OCI-LY1 (cell line): ENCODE measurements at regions not wholly inside any gene's neighbourhood (a gene's known extent, or its start where the extent isn't known, plus 50 kb on each side); places are given as distances from the start of the nearest gene placed in this dataset.

Source experiments
- H2AFZ ChIP-seq: fragments of 200-600 bp; sonication (generic), shearing (Covaris generic); 2 replicates; pipeline ENCODE4 v1.6.0; 2014; ENCODE audit warnings: antibody characterized with exemption, mild to moderate bottlenecking, low read length
- H3F3A ChIP-seq: fragments of 200-600 bp; sonication (generic), shearing (Covaris generic); 2 replicates; pipeline ENCODE4 v1.6.0; 2014; ENCODE audit warnings: mild to moderate bottlenecking, antibody characterized with exemption, low read length, moderate library complexity; ENCODE audit not compliant: insufficient read depth
- H3K27ac ChIP-seq: fragments of 200-600 bp; sonication (generic); 2 replicates; pipeline ENCODE4 v1.5.1; 2014; ENCODE audit warnings: low read length, mixed run types, mild to moderate bottlenecking, low read depth; ENCODE audit not compliant: poor library complexity, severe bottlenecking
- H3K27me3 ChIP-seq: fragments of 200-600 bp; sonication (generic); 2 replicates; pipeline ENCODE4 v1.6.0; 2014; ENCODE audit warnings: antibody characterized with exemption, mild to moderate bottlenecking, low read length, moderate library complexity; ENCODE audit not compliant: insufficient read depth
- H3K36me3 ChIP-seq: fragments of 200-600 bp; sonication (generic); 2 replicates; pipeline ENCODE4 v1.6.1; 2014; ENCODE audit warnings: mild to moderate bottlenecking, antibody characterized with exemption, low read length, moderate library complexity, mixed read lengths; ENCODE audit not compliant: insufficient read depth
- H3K4me1 ChIP-seq: fragments of 200-600 bp; sonication (generic); 2 replicates; pipeline ENCODE4 v1.5.1; 2014; ENCODE audit warnings: mild to moderate bottlenecking, low read length, moderate library complexity; ENCODE audit not compliant: insufficient read depth, severe bottlenecking
- H3K4me2 ChIP-seq: fragments of 200-600 bp; sonication (generic), shearing (Covaris generic); 2 replicates; pipeline ENCODE4 v1.6.1; 2014; ENCODE audit warnings: low read length
- H3K4me3 ChIP-seq: fragments of 200-600 bp; sonication (generic); 2 replicates; pipeline ENCODE4 v1.5.1; 2014; ENCODE audit warnings: low read length, low read depth, mild to moderate bottlenecking, mixed read lengths; ENCODE audit not compliant: poor library complexity, severe bottlenecking
- H3K79me2 ChIP-seq: fragments of 200-600 bp; shearing (Covaris generic); 2 replicates; pipeline ENCODE4 v1.6.1; 2016; ENCODE audit warnings: mixed run types, low read length, mixed read lengths; ENCODE audit not compliant: insufficient read depth
- H3K9ac ChIP-seq: fragments of 200-600 bp; sonication (generic), shearing (Covaris generic); 2 replicates; pipeline ENCODE4 v1.6.1; 2014; ENCODE audit warnings: mild to moderate bottlenecking, low read length, mixed read lengths
- H3K9me2 ChIP-seq: fragments of 200-600 bp; sonication (generic), shearing (Covaris generic); 2 replicates; pipeline ENCODE4 v1.6.1; 2014; ENCODE audit warnings: low read depth, mild to moderate bottlenecking, low read length, mixed read lengths
- H3K9me3 ChIP-seq: fragments of 200-600 bp; shearing (Covaris generic); 2 replicates; pipeline ENCODE4 v1.6.1; 2014; ENCODE audit warnings: low read length, mixed read lengths
- H4K20me1 ChIP-seq: fragments of 200-600 bp; sonication (generic), shearing (Covaris generic); 2 replicates; pipeline ENCODE4 v1.6.0; 2016; ENCODE audit warnings: mild to moderate bottlenecking, low read length; ENCODE audit not compliant: insufficient read depth
- EZH2 ChIP-seq: fragments of 200-600 bp; sonication (generic), shearing (Covaris generic); IDR thresholded peaks from 2 replicates; pipeline ENCODE4 v1.8.0; 2017; ENCODE audit warnings: borderline replicate concordance, mixed run types, mild to moderate bottlenecking, antibody characterized with exemption, low read length, moderate library complexity, mixed read lengths
- TF ChIP-seq, protein P1 (sequence below): fragments of 200-600 bp; sonication (generic), shearing (Covaris generic); IDR thresholded peaks from 2 replicates; pipeline ENCODE4 v1.5.1; 2017; ENCODE audit warnings: mild to moderate bottlenecking, antibody characterized with exemption, low read length, moderate library complexity, mixed read lengths

DNA sequence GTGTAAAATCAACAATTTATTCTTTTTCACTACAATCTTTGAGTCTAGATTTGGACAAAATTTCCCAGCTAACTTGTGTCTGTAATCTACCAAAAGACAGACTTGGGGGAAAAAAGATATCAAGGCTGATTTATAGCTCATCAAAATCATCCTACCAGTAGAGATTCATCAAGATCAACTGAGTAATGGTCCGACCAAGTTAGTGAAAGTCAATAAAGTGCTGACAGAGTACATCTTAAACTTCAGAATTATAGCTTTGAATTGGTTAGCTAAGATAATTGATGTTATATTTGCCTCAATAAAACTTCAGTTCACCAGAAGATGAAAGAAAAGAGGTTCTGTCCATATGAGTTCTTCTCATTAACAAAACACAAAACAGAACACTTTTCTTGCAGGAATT lies 207.1 kb upstream of the KYNU start:
- H3K9ac ChIP-seq, result no peak overlapping the region
- H4K20me1 ChIP-seq, result no peaks in the 10 kb centered on the region
- H3K4me1 ChIP-seq, result no peaks in the 10 kb centered on the region
- H3K9me2 ChIP-seq, result no peaks in the 10 kb centered on the region
- H3K27ac ChIP-seq, result no peak overlapping the region
- H3K4me3 ChIP-seq, result no peak overlapping the region
- H3K4me2 ChIP-seq, result no peak overlapping the region
- no peaks in the 10 kb centered on the region for H3K9me3 ChIP-seq
- no peaks in the 10 kb centered on the region for H3K79me2 ChIP-seq
- no peak overlapping the region for H2AFZ ChIP-seq
- H3K36me3 ChIP-seq, result no peaks in the 10 kb centered on the region
- H3F3A ChIP-seq, result no peaks in the 10 kb centered on the region
- H3K27me3 ChIP-seq, result no peaks in the 10 kb centered on the region
- no peak for TF ChIP-seq EZH2
- TF ChIP-seq, protein P1, sequence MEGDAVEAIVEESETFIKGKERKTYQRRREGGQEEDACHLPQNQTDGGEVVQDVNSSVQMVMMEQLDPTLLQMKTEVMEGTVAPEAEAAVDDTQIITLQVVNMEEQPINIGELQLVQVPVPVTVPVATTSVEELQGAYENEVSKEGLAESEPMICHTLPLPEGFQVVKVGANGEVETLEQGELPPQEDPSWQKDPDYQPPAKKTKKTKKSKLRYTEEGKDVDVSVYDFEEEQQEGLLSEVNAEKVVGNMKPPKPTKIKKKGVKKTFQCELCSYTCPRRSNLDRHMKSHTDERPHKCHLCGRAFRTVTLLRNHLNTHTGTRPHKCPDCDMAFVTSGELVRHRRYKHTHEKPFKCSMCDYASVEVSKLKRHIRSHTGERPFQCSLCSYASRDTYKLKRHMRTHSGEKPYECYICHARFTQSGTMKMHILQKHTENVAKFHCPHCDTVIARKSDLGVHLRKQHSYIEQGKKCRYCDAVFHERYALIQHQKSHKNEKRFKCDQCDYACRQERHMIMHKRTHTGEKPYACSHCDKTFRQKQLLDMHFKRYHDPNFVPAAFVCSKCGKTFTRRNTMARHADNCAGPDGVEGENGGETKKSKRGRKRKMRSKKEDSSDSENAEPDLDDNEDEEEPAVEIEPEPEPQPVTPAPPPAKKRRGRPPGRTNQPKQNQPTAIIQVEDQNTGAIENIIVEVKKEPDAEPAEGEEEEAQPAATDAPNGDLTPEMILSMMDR, result no peak

GRCh38 chr2:142668420-142668819 lies 209.0 kb upstream of the KYNU start:
- Histone ChIP-seq H3K79me2 (no peaks in the 10 kb centered on the region), H3K36me3 (no peaks in the 10 kb centered on the region), H3K9me2 (no peaks in the 10 kb centered on the region), H3K4me1 (no peaks in the 10 kb centered on the region), H3K4me2 (no peak overlapping the region), H3K27me3 (no peaks in the 10 kb centered on the region), H3K4me3 (no peak overlapping the region), H3K9me3 (no peaks in the 10 kb centered on the region), H3K9ac (no peak overlapping the region), H3K27ac (no peak overlapping the region), H4K20me1 (no peaks in the 10 kb centered on the region), H2AFZ (no peak overlapping the region), H3F3A (no peaks in the 10 kb centered on the region)
- no peak for TF ChIP-seq EZH2
- TF ChIP-seq, protein P1, result no peak

DNA sequence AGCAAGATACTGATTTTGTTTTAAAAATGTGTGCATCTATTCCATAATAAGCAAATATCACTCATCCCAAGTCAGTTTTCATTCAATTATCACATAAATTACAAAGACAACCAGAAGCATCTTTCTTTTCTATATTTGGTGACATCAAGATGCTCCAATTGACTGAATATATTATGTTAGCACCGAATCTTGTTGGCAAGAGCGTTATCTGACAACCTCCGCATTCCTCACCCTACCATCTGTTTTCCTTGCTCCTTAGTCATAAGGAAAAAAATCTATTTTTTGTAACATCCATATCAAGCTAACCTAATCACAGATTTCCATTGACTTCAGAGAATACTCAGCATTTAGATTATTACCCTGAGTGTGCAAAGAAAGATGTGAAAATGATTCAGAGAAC lies 212.2 kb upstream of the KYNU start:
- no peaks in the 10 kb centered on the region for H3K27me3 ChIP-seq
- no peaks in the 10 kb centered on the region for H3K79me2 ChIP-seq
- H3K4me3 ChIP-seq, result no peak overlapping the region
- H3K36me3 ChIP-seq, result no peaks in the 10 kb centered on the region
- H3K9me2 ChIP-seq, result no peaks in the 10 kb centered on the region
- TF ChIP-seq, protein P1, result no peak
- TF ChIP-seq EZH2, result no peak
- no peaks in the 10 kb centered on the region for H3F3A ChIP-seq
- H3K27ac ChIP-seq, result no peak overlapping the region
- no peaks in the 10 kb centered on the region for H4K20me1 ChIP-seq
- no peak overlapping the region for H2AFZ ChIP-seq
- H3K4me1 ChIP-seq, result no peaks in the 10 kb centered on the region
- H3K4me2 ChIP-seq, result no peak overlapping the region
- no peak overlapping the region for H3K9ac ChIP-seq
- H3K9me3 ChIP-seq, result no peaks in the 10 kb centered on the region
